ENCODE measurements at regions not wholly inside any gene's neighbourhood (a gene's known extent, or its start where the extent isn't known, plus 50 kb on each side); places are given as distances from the start of the nearest gene placed in this dataset.
"Not testable (repeated sequence)": the region's sequence is repeated elsewhere in the genome, so short reads cannot be mapped to it uniquely, and the experiment has no call there.

DNA sequence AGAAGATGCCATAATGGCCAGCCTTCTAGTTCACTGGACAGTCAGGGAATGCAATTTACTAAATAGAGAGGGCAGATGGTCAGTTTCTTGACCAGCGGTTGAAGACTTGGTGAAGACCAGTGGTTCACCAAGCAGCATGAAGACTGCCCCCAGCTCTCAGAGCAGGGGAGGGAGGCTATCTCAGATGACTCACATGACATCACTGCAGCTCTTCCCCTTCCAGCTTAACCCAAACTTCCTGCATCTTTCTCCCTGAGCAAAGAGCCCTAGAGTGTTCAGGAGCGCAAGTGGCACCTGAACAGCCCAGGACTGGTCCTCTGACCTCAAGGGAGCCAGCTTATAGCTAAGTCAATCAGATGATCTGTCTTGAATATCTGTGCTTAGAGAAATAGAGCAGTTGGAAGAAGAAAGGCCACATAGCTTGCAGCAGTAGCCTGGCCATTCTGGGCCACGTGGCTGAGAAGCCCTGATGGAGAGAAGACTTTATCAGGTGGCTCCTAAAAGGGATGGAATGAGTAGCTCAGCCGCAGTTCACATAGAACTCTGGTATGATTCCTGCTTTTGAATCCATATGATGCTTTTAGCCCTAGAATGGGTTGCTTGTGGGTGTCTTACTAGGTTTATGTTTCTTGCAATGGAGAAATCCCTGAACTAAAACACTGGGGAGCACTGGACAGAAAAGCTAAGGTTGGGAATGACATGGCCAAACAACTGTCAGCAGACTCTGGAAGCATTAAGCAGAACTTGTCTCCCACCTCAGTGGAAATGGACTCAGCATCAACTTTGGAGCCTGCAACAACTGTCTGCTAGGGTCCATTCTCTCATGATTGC, 392.1 kb upstream of the CCL2 start:
- DNase-seq = no peak

DNA sequence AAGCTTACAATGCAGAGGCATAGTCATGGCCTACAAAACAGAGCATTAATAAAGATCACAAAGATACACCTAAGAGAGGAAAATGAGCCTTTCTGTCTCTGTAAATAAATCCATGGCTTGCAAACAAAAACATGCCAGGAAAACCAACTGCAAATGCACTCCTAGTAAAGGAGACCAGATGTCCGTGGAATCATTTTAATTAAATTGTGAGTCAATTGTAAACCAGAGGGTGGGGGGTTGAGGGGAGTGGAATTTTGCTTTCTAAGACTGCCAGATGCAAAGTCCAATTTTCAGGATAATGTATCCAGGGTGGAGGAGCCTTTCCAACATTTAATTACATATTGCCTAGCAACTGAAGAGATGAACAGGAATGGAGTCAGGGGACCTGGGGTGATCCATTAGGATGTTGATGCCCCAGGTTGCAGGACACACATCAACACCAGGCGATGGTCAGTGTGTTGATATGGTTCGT, 390.3 kb upstream of the CCL2 start:
- DNase-seq = no peak

DNA sequence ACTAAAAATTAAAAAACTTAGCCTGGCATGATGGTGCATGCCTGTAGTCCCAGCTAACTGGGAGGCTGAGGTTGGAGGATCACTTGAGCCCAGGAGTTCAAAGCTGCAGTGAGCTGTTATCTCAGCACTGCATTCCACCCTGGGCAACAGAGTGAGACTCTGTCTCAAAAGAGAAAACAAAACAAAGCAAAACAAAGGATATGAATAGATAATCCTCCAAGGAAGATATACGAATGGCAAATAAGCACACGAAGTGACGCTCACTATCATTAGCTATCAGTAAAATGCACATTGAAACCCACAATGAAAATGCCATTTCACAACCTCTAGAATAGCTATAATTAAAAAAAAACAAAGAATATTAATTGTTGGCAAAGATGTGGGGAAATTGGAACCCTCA, 386.2 kb upstream of the CCL2 start:
- no peak for DNase-seq

DNA sequence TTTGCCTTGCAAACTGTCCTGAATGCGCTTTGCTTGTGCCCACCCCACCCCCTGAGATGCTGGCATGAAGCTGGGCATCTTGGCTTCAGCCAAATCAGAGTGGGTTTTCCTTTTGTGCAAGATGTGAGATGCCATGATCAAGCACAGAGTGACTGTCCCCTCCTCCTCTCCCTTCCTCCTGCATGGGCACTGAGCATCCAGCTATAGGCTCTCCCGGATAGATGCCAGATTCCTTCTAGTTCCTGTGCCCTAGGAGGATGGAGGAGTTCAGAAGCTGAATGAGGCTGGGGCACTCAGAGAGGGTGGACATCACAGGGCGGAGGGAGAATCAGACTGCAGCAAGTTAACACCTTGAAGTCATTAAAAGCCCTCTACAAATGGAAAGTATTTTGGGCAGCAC, 384.1 kb upstream of the CCL2 start:
- no peak for DNase-seq

DNA sequence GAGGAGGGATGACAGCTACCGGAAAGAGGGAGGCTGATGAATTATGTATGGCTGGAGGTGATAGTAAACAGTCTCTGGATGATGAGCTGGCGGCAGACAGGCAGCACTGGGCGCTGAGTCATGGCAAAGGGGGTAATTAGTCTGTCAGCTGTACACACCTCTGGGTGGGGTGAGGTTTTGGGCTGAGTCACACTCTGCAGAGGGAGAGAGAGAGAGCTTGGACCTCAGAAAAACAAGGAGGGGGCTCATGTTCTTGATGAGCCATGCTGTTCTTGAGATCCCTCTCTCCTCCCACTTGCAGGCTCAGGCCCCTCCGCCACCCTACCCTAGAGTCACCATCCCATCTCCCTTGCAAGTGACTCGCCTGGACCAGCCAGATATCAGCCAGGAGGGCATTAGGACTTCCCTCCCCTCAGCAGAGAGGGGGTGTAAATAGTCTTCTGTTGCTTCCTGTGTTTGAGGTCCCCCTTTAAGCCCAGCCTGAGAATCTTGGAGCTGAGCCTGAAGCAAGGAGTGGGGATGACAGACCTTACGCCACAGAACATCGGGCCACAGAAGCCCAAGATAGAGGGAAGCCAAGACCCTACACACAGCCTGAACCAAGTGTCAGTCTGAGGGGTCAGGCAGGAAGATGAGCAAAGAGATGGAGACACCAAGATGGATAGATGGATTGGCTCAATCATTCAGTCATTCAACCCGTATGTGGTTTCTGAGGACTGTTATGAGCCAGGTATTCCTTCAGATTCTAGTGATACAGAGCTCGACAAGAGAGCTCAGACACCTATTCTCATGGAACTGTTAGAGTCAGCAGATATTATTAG, 383.2 kb upstream of the CCL2 start:
- no peak for DNase-seq

DNA sequence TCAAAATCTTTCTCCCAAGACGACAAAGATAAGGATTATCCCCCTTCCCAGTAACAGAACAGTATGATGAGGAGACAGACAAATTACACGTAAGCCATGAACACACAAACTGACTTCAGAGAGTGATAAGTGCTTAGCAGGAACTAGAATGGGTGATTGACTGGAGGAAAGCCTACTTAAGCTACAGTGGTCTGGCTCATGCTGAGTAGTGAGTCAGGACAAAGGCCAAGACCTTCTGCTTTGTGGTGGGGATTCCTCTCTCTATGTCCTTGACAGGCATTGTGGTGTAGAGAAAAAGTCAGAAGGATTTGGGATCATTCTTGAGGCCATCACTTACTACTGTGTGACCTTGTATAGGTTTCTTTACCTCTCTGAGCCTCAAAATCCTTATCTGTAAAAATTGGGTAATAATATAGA, 381.9 kb upstream of the CCL2 start:
- no peak for DNase-seq

DNA sequence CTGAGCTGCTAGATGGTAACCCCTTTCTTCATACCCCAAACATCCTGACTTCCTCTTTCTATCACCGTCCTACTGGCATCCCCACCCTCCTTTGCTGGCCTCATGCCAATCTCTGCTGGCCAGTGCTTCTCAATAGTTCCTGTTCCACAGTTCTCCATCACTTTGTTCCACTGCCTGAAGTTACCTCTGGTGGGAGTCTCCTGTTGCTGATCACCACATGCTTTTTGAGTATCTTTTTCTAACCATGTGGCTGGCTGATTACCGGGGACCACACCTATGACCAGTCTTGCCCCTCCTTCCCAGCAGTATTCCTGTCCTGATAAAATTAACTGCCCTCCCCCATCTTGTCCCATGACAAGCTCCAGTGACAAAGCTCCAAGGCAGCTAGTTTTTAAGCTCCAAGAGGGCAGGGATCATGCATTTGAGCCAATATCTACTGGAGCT, 380.4 kb upstream of the CCL2 start:
- DNase-seq = no peak

DNA sequence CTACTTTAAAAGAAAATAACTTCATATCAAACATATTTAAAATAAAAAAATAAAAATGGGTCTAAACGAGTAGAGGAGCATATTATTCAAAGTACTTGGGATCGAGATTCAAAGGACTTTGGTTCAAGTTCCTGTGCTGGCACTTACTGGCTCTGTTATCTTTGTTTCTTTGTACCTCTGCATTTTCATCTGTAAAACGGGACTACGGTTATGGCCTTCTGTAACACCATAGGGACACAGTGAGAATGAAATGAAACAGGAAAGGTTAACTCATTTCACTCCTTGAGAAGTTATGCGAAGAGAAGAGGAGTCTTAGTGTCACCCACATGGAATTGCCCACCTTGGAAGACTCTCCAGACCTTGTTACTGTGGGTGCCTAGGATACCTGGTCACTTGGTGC, 379.1 kb upstream of the CCL2 start:
- DNase-seq = no peak

DNA sequence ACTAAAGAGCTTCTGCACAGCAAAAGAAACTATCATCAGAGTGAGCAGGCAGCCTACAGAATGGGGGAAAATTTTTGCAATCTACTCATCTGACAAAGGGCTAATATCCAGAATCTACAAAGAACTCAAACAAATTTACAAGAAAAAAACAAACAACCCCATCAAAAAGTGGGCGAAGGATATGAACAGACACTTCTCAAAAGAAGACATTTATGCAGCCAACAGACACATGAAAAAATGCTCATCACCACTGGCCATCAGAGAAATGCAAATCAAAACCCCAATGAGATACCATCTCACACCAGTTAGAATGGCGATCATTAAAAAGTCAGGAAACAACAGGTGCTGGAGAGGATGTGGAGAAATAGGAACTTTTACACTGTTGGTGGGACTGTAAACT, 372.8 kb upstream of the CCL2 start:
- not testable (repeated sequence) for DNase-seq

DNA sequence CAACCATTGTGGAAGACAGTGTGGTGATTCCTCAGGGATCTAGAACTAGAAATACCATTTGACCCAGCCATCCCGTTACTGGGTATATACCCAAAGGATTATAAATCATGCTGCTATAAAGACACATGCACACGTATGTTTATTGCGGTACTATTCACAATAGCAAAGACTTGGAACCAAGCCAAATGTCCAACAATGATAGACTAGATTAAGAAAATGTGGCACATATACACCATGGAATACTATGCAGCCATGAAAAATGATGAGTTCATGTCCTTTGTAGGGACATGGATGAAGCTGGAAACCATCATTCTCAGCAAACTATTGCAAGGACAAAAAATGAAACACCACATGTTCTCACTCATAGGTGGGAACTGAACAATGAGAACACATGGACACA, 372.4 kb upstream of the CCL2 start:
- DNase-seq = not testable (repeated sequence)

DNA sequence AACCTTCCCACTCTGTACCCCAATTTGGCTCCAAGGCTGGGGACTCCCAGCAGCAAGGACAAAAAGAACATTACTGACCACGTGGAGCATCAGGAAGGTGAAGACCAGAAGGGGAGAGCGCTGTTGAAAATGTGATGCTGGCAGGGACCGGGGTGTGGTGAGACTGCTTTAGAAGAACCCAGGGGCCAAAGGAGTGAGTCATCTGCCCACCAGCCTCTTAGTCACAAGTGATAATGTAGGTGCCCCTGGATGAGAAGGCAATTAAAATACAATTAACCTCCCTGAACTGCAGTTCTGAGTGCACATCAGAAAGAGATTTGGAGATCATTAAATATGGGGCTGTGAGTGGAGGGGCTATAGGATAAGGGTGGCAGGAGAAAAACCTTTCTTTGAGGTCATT, 366.6 kb upstream of the CCL2 start:
- DNase-seq = no peak

DNA sequence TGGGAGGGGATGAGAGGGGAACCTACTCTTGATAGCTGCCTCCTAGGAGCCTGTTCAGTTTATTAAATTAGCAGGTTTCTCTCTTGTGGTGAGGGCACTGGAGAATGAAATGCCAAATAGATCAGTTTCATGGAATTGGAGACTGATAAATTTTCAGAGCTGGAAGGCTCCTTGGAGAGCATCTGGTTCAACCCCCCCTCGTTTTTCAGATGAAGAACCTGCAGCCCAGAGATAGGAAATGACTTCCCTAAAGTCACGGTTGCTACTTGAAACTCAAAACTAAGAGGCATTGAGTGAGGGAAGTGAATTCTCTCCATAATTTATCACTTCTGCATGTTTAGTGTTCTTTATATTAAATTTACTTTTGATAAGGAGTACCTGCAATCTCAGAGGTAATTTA, 366.0 kb upstream of the CCL2 start:
- no peak for DNase-seq

DNA sequence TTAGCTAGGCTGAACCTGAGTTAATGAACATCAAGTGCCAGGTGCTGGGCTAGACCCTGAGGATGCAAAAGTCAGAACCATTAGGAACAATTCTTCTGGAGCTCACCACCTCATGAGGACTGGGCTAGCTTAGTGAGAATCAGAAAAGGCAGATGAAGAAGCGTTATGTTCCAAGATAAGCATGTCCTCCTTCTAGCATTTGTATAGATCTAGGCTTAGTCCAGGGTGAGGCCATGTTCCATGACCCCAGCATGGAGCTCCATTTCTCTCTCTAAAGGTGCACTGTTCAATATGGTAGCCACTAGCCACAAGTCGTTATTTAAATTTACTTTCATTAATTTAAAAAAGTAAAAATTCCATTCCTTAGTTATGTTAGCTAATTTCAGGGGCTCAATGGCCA, 365.3 kb upstream of the CCL2 start:
- no peak for DNase-seq

DNA sequence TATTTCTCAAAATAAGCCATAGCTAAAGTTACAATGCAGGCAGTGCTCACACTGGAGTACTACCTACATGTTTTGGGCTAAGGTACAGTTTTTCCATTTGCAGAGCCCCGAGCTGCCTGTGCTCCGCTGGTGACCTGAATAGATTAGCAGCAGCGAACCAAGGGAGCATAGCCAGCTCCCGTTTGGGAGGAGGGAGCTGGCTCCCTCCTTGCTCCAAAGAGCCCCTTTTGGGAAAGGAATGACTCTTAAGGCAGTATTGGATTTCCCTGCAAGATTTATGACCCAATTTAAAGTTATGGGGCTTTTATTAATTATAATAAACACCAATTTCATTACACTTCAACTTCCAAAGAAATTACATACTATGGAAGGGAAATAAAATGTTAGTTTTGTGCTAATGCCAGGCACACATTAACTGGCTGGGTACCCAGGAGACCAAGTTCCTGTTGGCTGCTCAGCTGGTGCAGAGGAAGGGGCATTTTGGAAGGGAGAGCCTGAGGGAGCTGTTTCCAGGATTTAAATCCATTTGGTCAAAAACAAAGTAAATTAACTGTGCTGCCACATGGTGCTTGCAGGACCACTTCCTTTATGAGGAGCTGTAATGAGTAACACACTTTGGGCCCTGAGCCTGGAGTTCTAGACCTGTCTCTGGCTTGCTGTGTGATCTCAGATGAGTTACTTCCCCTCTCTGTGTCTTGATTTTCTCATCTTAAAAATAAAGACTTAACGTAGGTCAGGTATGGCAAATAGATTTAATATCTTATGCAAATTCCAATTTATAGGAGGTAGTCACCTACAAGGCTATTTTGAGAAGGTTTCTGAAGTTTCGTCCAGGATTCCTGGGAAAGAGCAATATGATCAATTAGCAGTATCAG, 362.1 kb upstream of the CCL2 start:
- DNase-seq = no peak

DNA sequence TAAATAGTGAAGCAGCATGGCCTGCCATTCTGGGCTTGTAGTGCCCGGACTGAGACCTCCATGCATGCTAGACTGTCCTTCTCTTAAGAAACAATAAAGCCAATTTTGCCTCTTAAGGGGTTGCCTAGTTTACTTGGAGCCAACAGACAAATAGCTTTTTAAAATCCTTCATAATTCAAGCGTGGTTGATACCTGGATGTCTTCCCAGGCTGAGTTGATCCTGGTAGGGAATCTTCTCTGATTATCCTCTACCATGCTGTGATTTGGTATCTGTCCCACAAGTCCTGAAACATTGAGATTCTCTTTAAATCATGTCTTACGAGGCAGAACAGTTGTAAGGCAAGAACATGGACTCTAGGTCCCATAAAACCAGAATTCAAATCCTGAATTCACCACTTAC, 359.6 kb upstream of the CCL2 start:
- DNase-seq = no peak

DNA sequence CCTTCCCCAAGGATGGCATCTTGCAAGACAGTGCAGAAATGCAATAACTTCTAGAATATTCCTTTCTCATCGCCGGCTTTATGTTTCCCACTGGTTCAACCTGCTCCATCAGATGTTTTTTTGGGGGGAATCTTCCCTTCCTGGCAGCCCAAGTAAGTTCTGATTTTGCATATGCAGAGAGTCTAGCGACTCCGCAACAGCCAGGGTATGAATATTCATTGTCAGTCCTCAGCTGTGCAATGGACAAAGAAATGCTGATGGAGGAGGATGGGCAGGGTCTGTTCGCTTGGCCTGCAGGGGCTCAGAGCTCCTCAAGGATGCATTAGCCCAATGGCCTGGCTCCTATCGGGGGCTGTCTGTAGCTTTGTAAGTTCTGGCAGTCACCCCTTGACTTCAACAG, 358.8 kb upstream of the CCL2 start:
- no peak for DNase-seq

DNA sequence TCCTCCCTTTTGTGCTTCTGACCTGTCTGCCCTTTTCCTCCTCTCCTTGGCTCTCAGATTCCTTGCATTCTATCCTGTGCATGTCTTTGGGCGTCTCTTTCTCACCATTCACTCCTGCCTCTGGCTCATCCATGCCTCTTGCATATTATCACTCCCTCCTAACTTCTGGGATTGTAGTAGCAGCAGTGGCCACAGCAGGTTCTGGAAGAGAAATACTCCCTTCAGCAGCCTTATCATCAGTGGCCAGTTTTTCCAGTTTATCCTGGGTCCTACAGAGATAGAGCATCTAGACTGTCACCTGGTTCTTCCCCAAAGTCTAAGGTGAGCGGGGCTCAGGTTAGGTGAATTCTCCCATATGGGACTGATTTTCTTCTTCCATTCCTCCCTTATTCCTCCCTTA, 354.0 kb upstream of the CCL2 start:
- no peak for DNase-seq

DNA sequence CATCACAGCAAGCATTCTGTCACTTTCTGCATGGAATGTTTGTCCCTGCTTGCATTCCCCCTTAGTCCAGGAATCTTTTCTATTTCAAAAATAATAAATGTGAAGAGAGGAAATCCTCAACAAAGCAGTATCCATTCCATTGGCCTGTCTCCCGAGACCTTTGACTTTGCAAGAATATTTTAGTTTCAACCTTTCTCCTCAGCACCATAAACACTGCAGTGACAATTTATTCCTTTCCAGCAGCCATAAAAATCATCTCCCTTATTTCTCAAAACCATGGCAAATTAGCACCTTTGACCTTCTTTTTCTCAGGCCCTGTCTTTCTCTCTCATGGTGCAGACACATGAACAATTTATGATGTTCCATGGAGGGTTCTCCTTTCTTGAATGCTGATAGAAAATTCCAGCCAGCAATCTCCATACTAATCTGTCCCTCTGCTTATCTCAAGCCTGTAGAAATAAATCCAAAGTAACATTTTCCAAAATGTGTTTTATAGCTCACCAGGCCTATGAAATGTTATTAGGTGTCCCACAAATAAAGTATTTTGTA, 352.1 kb upstream of the CCL2 start:
- DNase-seq = no peak

DNA sequence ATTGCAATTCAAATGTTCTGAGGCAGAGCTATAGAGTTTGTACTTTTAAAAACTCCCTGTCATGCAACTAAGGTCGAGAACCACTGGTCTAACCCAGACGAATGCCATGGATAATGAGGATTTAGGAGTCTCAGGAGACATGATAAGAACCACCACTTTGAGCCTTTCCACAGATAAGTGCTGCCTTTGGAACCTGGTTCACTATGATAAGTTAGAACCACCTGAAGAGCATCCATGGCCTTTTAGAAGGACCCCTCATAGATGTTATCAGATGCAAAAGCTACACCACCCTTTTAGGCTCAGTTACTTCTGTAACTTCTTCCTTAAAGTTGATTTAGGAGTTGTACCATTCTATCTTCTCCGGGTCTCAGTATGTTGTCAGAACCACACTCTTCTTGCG, 350.6 kb upstream of the CCL2 start:
- no peak for DNase-seq

DNA sequence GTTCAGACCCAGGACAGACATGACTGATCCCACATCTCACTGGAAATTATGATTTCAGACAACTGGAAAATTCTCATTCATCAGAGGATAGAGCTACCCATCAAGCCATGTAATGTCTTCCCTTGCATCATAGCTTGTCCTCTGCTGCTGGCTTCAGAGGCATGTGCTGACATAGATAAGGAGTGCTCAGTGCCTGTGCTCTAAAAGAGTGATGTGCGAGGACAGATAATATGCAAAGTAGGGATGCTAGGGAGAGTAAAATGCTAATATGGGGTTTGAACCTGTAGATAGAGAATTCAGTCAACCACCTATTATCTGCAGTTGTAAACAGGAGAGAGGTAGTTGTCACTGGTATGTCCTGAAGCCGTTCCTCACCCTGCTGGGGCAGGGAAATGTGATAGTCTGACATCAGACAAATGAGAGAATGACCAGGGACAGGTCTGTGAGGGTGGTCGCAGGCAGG, 349.7 kb upstream of the CCL2 start:
- no peak for DNase-seq

DNA sequence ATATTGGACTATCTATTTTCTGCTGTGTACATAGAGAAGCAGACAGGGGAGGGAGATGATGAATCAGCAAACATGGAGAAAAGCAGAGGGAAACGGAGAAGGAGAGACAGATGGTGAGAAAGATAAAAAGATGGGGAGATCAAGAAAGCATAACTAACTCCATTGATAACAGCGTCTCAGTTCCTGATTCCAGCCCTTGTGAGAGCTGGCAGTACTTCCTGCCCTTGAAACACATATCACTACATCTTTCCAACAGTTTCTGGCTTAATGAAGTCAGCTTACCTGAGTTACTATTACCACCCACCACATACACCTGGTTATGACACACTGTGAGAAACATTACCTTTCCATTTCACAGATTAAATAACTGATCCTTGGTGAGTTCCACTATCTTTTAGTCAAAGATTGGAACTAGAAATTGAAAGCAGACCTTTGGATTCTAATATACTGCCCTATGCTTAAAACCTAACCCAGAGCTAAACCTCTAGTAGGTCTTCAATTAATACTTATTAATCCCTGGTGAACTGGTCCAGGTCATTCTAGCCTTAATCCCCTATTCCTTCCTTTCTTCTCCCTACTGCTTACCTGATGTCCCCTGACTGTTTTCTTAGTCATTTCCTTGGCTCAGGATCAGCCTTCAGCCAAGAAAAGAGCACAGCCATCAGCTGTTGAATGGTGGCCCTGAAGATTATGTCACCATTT, 346.6 kb upstream of the CCL2 start:
- no peak for DNase-seq
